ENCODE measurements at regions not wholly inside any gene's neighbourhood (a gene's known extent, or its start where the extent isn't known, plus 50 kb on each side); places are given as distances from the start of the nearest gene placed in this dataset.

DNA sequence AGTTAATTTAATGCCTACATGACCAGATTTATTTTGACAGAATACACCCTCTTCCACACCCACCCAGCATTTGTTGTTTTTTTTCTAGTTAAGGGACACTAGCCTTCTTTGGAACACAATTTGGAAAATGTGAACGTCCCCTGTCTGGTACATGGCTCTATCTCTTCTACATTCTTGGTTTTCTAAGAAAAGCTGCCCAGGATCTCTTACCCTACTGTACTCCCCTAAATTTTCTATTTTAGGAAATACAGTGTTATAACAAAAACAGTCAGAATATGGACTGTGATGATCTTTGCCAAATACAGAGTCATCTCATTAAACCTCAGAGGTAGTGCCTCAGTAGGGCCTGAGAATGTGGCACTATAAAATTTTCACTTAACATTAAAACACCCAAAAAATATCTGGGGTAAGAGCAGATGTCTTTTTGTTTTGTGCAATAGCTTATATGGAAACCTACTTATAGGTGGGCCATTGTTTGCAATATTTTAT is 93.1 kb upstream of the SPON1 start:
- no peak for DNase-seq (ENCODE audit: low spot score)

DNA sequence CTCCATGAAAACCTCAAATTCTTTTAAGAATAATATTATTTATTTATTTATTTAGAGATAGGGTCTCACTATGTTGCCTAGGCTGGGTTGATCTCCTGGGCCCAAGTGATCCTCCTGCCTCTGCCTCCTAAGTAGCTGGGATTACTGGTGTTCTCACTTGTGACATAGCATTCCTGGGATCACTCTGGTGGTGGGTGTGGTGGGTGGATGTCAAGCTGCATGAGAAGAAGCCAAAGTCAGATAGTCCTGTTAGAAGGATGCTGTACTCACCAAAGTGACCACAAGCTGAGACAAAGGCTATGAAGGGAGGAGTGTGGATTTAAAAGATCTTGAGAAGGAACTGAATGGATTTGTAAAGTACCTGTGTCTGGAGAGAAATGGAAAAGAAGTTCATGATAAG is 87.9 kb upstream of the SPON1 start:
- no peak for DNase-seq (ENCODE audit: low spot score)

DNA sequence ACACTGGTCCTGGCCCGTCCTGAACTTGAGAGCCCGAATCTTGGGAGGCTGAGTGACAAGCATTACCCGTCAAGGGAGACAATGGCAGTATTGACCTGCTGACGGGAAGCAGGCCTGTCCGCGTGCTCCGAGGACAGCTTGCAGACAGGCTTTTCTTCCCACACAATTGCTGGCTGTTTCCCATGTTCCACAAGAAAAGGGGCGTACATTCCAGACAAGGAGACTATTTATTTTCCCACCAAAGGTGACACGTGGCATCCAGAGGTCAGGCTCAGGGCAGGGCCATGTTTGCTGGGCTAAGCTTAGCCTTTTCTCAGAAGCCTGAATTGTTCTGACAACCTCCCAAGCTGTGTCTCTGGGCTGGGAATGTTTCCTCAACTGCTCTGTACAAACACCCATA is 86.9 kb upstream of the SPON1 start:
- DNase-seq (ENCODE audit: low spot score), result no peak

DNA sequence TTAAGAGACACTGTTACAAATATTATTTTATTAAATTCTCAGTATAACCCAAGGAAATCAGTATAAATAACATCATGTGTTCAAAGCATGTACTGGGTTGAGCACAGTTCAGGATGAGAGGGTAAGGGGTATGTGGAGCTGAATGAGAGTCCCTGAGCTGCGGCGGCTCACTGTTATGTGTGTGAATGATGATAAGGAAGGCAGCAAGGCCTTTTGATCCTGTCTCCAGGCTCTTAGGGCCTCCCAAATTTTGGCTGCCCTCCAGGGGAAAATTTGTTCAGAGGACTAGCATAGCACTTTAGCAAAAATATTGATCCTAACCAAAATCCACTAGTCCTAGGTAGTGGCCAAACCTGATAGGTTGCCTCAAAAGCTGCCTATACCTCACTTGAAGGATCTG is 86.1 kb upstream of the SPON1 start:
- DNase-seq (ENCODE audit: low spot score), result no peak

DNA sequence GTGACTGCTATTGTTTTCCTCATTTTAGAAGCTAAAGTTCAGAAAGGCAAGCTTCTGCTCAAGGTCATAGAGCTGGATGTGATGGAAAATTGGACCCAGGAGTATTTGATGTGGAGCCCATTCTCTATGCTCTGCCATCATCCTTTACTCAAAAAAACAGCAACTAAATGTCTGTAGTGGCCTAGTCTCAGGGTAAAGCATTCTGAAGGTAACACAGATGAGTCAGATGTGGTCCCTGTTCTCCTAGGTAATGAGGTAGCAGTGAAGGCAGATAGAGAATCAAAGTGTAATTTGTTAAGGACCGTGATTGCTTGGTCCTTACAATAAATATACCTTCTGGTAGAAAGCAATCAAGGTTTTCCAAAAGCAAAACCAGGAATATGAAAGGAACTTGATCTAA is 84.4 kb upstream of the SPON1 start:
- DNase-seq (ENCODE audit: low spot score), result no peak

DNA sequence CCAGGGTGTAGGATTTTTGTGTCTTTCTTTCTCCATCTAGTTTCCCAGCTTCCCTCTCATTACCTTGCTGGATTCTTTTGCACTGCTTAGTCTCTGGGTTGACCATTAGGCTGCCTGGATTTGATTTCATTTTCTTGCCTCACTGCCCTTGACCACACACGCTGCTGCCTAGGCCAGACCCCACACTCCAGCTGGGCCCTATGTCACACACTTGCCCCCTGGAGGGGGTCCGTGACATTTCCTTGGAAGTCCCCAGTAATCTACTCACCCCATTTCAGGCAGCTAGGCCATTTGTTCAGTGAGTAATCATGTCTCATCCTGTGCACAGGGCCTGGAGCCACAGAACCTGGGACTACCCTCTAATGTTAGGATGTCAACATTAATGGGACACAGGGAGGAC is 81.9 kb upstream of the SPON1 start:
- DNase-seq (ENCODE audit: low spot score), result no peak

DNA sequence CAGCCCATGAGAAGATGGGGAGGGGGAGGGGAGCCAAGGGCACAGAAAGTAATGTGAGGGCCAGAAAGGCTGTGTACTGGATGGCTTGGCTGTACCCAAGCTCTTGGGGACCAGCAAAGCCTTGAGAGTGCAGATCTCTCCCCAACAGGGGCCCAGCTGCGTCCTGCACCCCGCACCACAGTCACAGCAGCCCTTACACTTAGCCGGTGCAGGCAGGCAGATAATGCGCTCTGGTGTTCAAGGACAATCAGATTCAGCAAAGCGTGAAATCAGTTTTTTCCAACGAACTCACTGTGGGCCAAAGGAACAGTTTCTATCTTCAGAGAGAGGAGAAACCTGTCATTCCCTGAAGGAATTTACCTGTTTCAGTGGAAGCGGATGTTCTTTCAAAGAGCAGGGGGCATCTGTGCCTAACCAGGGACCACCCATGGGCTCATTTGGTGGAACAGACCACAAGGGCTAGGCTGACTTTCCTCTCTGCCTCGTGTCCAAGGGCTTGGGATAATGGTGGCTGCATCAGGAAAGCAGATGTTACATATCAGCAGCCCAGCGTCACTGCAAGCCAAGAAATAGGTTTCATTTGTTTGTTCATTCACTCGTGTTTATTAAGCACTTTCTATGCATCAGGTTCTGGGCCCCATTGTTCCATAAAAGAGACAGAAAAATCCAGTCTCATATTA is 81.2 kb upstream of the SPON1 start:
- no peak for DNase-seq (ENCODE audit: low spot score)

DNA sequence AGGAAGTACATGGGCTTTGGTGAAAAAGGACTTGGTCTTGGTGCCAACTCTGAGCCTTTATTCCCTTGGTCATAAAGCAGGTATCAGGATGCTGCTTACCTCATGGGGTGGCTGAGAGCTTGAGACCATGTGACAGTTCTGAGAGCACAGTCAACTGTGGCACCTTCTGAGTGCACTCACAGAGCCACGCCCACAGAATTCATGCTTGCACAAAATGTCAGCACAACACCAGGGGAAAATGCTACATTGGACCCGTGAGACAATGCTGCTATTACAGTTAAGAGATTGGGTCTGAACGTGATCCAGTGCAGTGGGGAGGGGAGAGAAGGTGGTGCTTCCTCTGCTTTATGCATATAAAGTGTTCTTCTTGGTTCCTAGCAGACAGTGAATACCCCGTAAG is 79.5 kb upstream of the SPON1 start:
- DNase-seq (ENCODE audit: low spot score), result no peak

DNA sequence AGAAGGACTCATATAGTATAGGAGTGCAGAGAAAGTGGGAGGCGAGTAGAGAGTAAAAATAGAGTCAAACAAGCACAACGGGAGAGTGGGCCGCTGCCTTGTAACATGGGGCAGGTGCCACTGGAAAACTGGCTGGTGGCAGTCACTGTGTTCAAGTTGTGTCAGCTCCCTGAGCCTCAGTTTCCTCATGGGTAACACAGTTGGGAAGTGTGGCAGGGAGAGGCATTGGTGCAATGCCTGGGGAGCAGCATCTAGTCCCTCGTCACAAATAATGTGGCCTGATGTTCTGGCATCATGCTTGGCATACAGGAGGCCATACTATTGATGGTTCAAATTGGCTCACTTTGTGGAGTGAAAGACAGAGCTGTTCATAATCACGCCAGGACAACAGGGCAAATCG is 78.9 kb upstream of the SPON1 start:
- DNase-seq (ENCODE audit: low spot score), result no peak

DNA sequence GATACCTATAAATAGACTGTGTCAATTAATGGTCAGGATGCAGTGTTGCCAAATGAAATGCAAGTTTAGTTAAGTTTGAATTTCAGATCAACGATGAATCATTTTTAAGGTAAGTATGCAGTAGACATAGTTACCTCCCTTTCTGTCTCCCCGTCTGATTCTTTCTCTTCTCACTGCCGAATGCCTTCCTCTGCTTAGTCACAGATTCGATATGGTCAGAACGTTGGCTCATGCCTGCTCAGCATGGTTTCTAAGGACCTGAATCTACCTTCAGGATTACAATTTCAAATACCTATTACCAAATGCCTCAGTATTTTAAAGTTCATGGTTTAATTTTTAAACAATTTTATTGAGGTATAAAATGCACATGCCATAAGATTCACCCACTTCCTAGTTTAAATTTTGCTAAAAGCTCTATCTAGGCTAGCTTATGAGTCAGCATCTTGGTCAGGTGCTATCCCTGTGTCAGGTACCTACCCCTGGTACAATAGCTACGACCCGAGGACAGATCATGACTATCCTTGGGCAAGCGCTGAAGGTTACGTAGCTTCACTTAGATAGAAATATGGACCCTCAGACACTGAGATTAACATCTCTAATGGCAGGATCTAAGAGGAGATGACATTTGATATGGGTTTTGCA is 78.2 kb upstream of the SPON1 start:
- DNase-seq (ENCODE audit: low spot score), result no peak

DNA sequence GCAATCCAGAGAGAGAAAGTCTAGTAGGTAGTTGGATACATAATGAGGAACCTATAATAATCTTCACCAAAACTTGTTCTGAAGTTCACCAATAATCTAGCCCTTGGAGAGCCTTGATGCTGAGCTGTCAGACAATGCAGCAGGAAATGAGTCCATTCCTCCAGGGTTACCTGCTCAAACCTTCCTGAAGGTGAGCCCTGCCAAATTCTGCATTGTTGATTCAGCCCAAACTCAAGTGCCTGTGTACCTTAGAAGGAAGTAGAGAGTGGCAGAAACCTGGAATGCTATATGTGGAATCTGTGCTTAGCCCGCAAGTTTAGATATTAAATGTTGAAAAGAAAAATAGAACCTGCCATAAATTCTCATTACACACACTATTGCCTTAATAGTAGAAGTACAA is 77.4 kb upstream of the SPON1 start:
- DNase-seq (ENCODE audit: low spot score), result no peak

DNA sequence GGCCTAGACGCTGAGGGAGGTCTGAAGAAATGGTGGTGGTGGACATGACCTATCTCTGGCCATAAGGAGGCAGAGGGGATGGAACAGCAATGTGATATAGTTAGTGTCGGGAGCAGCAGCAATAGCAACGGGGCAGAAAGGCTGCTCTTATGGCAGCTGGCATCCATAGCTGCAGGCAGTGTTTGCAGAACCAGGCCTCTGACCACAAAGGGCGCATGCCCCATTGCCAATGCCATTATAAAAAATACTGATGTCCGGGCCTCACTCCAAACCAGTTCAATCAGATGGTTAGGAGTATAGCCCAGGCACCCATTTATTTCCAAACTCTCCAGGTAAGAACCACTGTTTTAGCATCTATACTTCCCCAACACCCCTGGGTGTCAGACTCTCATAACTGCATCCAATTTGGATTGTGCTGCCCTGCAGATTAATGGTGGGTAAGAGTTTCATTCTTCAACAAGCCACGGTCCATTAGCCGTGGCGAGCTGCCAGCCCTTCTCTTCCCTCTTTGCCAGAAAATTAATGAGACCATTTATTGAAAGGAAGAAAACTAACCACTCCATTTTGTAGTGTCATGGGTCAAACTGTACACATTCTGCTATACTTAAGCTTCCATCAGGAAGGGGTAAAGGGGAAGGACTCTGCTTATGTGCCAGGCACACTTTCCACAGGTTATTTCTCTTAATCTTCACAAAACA is 72.8 kb upstream of the SPON1 start:
- DNase-seq (ENCODE audit: low spot score), result no peak

DNA sequence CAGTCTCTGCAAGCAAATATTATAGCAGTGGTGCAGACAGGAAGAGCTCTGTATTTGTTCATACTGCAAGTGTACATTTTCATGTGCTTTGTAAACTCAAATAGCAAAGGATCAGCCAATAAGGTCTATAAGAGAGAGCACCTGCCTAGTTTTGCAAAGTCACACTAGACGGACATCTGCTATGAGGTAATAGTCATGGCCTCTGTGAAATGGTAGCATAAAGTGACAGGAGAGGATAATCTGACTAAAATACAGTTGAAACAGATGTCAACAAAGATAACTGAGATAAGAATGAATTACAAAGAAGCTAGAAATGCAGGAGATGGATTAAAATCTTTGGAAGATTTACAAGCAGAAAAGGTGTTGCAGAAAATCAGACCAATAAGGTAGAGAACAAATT is 70.6 kb upstream of the SPON1 start:
- DNase-seq (ENCODE audit: low spot score), result no peak

DNA sequence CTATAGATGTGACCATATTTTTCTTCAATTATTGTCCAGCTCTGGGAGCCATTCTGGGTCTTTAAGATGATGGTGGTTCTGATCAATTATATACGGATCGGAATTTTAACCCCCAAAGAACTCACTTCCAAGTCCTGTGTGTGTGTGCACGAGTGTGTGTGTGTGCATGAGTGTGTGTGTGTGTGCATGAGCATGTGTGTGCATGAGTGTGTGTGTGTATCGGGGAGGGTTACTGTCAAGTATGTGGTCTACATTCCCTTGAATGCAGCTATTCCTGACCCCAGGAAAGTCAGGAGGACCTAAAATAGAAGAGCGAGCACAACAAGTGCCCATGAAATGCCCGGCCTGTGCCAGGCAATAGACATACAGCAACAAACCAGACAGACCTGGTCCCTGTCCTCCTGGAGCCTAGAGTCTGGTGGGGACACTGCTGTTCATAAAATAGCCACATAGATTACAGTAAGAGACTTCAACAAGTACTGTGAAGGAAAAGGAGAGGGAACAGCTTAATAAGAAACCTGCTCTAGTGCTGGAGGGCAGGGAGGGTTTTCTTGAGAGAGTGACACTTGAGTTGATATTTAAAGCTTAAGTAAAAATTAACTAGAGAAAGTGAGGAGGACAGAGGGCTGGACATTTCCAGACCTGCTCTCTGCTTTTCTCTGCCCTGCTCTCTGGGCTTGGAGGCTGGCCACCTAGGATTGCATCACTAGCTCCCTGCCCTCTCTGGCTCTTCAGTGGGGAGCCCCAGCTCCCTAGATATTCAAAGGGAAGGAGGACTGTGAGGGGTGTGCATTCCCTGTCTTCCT is 66.1 kb upstream of the SPON1 start:
- DNase-seq (ENCODE audit: low spot score), result peak; percentile 35

DNA sequence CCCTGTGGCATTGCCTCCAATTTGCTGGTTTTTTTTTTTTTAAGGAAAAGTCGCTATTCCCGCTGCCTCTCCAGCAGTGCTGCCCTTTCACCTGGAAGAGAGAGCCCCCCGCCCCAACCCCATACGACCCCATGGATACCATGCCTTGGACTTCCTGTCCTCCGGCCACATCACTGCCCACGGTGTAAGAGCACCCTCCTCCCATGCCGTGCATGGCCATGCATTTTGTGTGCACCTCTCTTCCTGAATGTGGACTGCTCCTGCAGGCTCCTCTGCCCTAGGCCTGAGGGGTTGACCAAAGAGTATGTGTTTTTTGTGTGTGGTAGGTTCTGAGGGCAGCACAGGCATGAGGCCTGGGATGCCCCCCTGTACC is 65.6 kb upstream of the SPON1 start:
- DNase-seq (ENCODE audit: low spot score), result no peak

DNA sequence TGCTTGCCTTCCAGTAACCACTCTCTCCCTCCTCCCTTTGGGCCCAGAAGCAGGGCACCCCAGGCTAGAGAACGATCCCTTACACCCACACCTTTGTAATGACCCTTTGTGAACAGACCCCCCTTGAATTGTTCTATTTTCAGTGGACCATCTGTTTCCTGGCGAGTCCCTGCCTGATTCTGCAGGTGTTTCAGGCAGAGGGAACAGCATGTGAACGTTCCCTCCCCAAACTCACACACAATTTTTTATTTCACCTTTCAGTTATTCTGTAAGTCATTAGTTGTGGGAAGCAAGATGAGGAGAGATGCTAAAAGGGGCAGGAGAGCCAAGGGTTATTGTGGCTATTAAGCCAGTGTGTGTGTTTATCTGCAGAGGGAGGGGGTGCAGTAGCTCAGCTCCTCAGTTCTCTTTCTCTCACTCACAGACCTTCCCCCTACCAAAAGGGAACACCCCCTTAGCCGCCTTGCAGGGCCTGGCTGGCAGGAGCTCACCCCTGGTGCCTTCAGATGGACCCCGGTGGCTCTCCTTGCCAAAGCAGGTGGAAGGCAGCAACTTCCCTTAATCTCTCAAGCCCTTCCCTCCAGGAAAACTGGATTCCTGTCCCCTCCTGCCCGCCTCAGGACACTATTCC is 64.8 kb upstream of the SPON1 start:
- peak; percentile 88 for DNase-seq (ENCODE audit: low spot score)

DNA sequence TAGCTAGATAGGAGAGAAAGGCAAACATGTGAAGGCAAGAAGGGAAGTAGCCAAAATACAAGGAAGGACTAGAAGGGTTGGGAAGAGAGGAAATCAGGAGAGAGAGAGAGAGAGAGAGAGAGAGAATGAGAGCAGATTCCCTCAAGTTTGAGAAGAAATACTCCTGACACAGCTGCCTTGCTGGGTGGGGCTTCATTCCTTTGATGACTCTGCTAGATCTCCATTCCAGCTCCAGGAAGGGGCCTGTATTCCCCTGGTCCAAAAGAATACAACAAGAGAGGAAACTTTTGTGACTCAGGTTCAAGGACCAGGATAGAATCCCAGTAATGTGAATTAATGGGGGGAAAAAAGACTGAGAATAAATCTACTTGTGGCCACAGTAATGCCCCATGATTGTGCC is 62.9 kb upstream of the SPON1 start:
- no peak for DNase-seq (ENCODE audit: low spot score)

DNA sequence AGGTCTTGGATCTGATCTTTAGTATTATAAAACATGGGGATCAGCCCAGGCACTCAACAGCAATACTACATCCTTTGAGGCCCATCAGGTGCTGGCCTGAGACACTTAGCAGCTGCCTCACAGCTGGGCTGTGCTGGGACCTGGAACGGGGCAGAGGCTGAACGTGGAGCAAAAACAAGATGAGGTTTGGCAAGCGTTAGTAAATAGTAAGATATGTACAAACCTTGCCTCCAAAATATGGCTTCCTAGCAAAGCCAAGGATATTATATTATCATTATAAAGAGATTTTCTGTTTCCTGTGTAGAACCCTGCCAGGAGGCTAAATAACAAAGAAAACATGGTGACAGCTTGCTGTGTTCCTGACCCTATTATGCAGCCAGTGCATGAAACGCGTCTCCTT is 60.0 kb upstream of the SPON1 start:
- no peak for DNase-seq (ENCODE audit: low spot score)

DNA sequence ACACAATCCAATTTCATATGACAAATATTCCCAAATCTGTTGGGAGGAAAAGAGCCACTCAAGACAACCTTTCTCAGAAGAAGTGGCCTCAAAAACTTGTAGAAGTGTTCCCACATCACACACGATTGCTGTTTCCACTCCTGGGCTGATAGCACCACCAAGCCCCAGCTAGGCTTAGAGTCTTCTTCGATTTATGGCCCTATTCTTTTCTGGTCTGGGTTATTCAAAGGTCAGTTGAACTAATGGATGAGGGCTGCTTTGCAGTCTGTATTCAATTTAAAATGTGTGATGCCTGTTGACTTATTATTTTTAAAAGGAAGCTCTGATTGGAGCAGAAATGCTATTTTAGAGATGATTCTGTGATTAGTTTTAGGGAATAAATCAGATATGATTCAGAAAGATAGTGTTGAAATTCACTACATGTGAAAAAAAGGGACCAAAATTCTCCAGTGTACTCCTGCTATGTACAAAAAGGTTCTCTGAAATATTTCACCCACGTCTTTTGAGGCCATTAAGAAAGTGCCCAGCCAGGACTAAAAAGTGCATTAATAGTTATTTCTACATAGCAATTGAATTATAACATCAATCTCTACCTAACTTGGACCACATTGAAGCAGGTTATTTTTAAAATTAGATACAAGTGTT is 57.3 kb upstream of the SPON1 start:
- DNase-seq (ENCODE audit: low spot score), result no peak

DNA sequence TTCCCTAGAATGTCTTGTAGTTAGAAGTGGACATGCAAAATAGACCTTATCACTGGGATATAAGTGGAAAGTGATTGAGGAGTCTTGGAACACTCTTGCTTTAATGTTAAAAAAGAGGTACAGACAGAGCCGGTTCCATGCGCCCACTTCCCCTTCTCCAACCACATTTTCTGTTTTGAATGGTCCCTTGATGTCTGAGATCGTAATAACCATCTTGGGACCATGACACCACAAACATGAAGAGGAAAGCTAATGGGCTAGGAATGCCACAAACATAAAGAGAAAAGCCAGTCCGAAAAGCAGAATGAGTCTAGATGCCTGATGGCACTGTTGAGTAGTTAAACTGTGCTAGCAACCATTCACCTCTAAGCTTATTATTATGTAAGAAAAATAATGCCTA is 54.8 kb upstream of the SPON1 start:
- DNase-seq (ENCODE audit: low spot score), result no peak

DNA sequence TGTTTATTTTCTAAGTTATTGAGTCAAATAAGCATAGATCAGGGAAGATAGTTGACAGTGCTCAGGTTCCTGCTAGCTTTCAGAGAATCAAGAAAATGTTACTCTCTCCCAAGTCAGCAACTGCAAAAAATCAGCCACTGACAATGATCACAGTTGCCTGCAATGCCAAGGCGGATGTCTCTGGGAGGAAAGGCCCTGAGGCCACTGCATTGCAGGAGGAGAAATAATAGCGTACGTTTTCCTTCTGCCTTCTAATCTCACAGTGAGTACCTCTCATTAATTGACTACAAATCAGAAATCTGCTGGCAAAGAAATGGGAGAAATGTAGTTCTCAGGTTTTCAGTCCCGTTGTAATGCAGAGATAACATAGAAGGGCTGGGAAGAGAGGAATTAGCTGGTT is 54.0 kb upstream of the SPON1 start:
- no peak for DNase-seq (ENCODE audit: low spot score)

Measured in cerebellar cortex (tissue), 1 donor.